Ishikawa (cell line): ENCODE measurements at regions not wholly inside any gene's neighbourhood (a gene's known extent, or its start where the extent isn't known, plus 50 kb on each side); places are given as distances from the start of the nearest gene placed in this dataset.

Experiments used
- CEBPB ChIP-seq: IDR thresholded peaks from 2 replicates; pipeline ENCODE4 v1.6.1; 2012
- CREB1 ChIP-seq: IDR thresholded peaks from 2 replicates; pipeline ENCODE4 v1.6.1; 2012; ENCODE audit warnings: low read depth
- EGR1 ChIP-seq: IDR thresholded peaks from 2 replicates; pipeline ENCODE4 v1.6.1; 2012
- EP300 ChIP-seq: IDR thresholded peaks from 2 replicates; pipeline ENCODE4 v1.6.1; 2012; ENCODE audit warnings: borderline replicate concordance
- FOXM1 ChIP-seq: IDR thresholded peaks from 2 replicates; pipeline ENCODE4 v1.6.1; 2012; ENCODE audit warnings: low read depth, borderline replicate concordance
- MAX ChIP-seq: IDR thresholded peaks from 2 replicates; pipeline ENCODE4 v1.6.1; 2012
- NFIC ChIP-seq: IDR thresholded peaks from 2 replicates; pipeline ENCODE4 v1.6.1; 2012
- RAD21 ChIP-seq: IDR thresholded peaks from 2 replicates; pipeline ENCODE4 v1.6.1; 2012; ENCODE audit warnings: low read depth
- REST ChIP-seq: IDR thresholded peaks from 2 replicates; pipeline ENCODE4 v1.6.1; 2012; ENCODE audit warnings: low read depth, mild to moderate bottlenecking
- TAF1 ChIP-seq: IDR thresholded peaks from 2 replicates; pipeline ENCODE4 v1.6.1; 2012; ENCODE audit warnings: low read depth, mild to moderate bottlenecking
- TCF12 ChIP-seq: IDR thresholded peaks from 2 replicates; pipeline ENCODE4 v1.6.1; 2012; ENCODE audit warnings: low read depth
- TEAD4 ChIP-seq: IDR thresholded peaks from 2 replicates; pipeline ENCODE4 v1.6.1; 2012
- USF1 ChIP-seq: IDR thresholded peaks from 2 replicates; pipeline ENCODE4 v1.6.1; 2012
- YY1 ChIP-seq: IDR thresholded peaks from 2 replicates; pipeline ENCODE4 v1.6.1; 2012; ENCODE audit warnings: low read depth
- ZBTB7A ChIP-seq: IDR thresholded peaks from 2 replicates; pipeline ENCODE4 v1.6.1; 2012; ENCODE audit warnings: low read depth

GRCh38 chr9:100880284-100880683 is 148.2 kb upstream of the PLPPR1 start:
- no peak for TF ChIP-seq NFIC
- TF ChIP-seq TAF1, result no peak
- TF ChIP-seq EP300, result no peak

GRCh38 chr9:100884518-100884917 is 144.0 kb upstream of the PLPPR1 start:
- TF ChIP-seq MAX (no peak), NFIC (no peak), CEBPB (no peak), USF1 (no peak), TCF12 (no peak), RAD21 (no peak), TEAD4 (no peak), ZBTB7A (no peak), REST (no peak)

GRCh38 chr9:100890321-100890720 is 138.2 kb upstream of the PLPPR1 start:
- TF ChIP-seq RAD21, result no peak
- TF ChIP-seq ZBTB7A, result no peak
- no peak for TF ChIP-seq FOXM1
- TF ChIP-seq NFIC, result no peak
- TF ChIP-seq TEAD4, result no peak
- TF ChIP-seq TAF1, result no peak
- no peak for TF ChIP-seq EGR1

- TF ChIP-seq RAD21 (no peak), NFIC (no peak), ZBTB7A (no peak), CREB1 (no peak), REST (no peak), MAX (no peak), FOXM1 (no peak), YY1 (no peak)
These were observed 117.3 kb upstream of the PLPPR1 start for GRCh38 chr9:100911273-100911672.

GRCh38 chr9:100913257-100913656 is 115.3 kb upstream of the PLPPR1 start:
- no peak for TF ChIP-seq EGR1
- no peak for TF ChIP-seq EP300
- no peak for TF ChIP-seq RAD21
- TF ChIP-seq USF1, result no peak
- no peak for TF ChIP-seq TCF12
- no peak for TF ChIP-seq TEAD4
- TF ChIP-seq ZBTB7A, result no peak
- TF ChIP-seq FOXM1, result no peak
- no peak for TF ChIP-seq REST
- TF ChIP-seq MAX, result no peak
- TF ChIP-seq CREB1, result no peak
- TF ChIP-seq TAF1, result no peak
- TF ChIP-seq YY1, result no peak
- no peak for TF ChIP-seq CEBPB
- no peak for TF ChIP-seq NFIC

- TF ChIP-seq ZBTB7A (no peak), EGR1 (no peak), REST (no peak), CREB1 (no peak), TAF1 (no peak)
These were observed 114.3 kb upstream of the PLPPR1 start for GRCh38 chr9:100914266-100914665.
